Endodermal cell (in vitro differentiated cells): ENCODE measurements at regions not wholly inside any gene's neighbourhood (a gene's known extent, or its start where the extent isn't known, plus 50 kb on each side); places are given as distances from the start of the nearest gene placed in this dataset.

ENCODE experiments used
- DNase-seq: peaks from one replicate; pipeline ENCODE4 v3.0.0-alpha.2; 2017
- H3K27ac ChIP-seq: 2 replicates; pipeline ENCODE4 v1.5.1; 2013; ENCODE audit warnings: mild to moderate bottlenecking, low read depth, low read length, moderate library complexity
- H3K27me3 ChIP-seq: 2 replicates; pipeline ENCODE4 v1.6.1; 2013; ENCODE audit warnings: mild to moderate bottlenecking, low read length, moderate library complexity; ENCODE audit not compliant: insufficient read depth, control insufficient read depth, poor library complexity, severe bottlenecking
- H3K36me3 ChIP-seq: 2 replicates; pipeline ENCODE4 v1.7.0; 2013; ENCODE audit warnings: mild to moderate bottlenecking, low read length, moderate library complexity; ENCODE audit not compliant: control insufficient read depth, insufficient read depth
- H3K4me1 ChIP-seq: one replicate; pipeline ENCODE4 v1.7.0; 2013; ENCODE audit warnings: low read length; ENCODE audit not compliant: control insufficient read depth, insufficient read depth
- H3K4me3 ChIP-seq: 2 replicates; pipeline ENCODE4 v1.5.1; 2013; ENCODE audit warnings: mild to moderate bottlenecking, low read length, moderate library complexity
- H3K9ac ChIP-seq: 2 replicates; pipeline ENCODE4 v1.6.1; 2013; ENCODE audit warnings: mild to moderate bottlenecking, low read length, moderate library complexity; ENCODE audit not compliant: poor library complexity, severe bottlenecking; ENCODE audit errors: extremely low read depth
- H3K9me3 ChIP-seq: 2 replicates; pipeline ENCODE4 v1.6.1; 2013; ENCODE audit warnings: mild to moderate bottlenecking, low read length, moderate library complexity; ENCODE audit not compliant: control insufficient read depth
- H3K27ac Mint-ChIP-seq: 2 replicates; pipeline ENCODE4 v1.8.0; 2020; ENCODE audit warnings: mixed read lengths
- H3K27me3 Mint-ChIP-seq: 2 replicates; pipeline ENCODE4 v1.8.0; 2021; ENCODE audit warnings: mild to moderate bottlenecking, mixed read lengths; ENCODE audit not compliant: insufficient read depth
- H3K36me3 Mint-ChIP-seq: 2 replicates; pipeline ENCODE4 v1.8.0; 2020; ENCODE audit warnings: low read depth, mixed read lengths
- H3K4me1 Mint-ChIP-seq: 2 replicates; pipeline ENCODE4 v1.8.0; 2020; ENCODE audit warnings: mixed read lengths
- H3K4me3 Mint-ChIP-seq: 2 replicates; pipeline ENCODE4 v1.8.0; 2020; ENCODE audit warnings: mild to moderate bottlenecking, moderate library complexity, mixed read lengths
- H3K9me3 Mint-ChIP-seq: 2 replicates; pipeline ENCODE4 v1.8.0; 2020; ENCODE audit warnings: mild to moderate bottlenecking, mixed read lengths
- CTCF ChIP-seq: fragments of 200-600 bp; sonication (generic); conservative IDR thresholded peaks from 2 replicates; pipeline ENCODE4 v1.5.0; 2021; ENCODE audit warnings: antibody characterized with exemption, mild to moderate bottlenecking
- WGBS, 2 experiments: methylation state at CpG; one replicate each; pipeline versions ENCODE4 v1.1.5 to v1.1.7; 2013; ENCODE audit warnings: missing lambda C conversion rate in 2 of 2, mixed read lengths in 1 of 2; ENCODE audit not compliant: insufficient coverage in 1 of 2, insufficient read length in 1 of 2; 5-methylcytosine and 5-hydroxymethylcytosine counted together

DNA sequence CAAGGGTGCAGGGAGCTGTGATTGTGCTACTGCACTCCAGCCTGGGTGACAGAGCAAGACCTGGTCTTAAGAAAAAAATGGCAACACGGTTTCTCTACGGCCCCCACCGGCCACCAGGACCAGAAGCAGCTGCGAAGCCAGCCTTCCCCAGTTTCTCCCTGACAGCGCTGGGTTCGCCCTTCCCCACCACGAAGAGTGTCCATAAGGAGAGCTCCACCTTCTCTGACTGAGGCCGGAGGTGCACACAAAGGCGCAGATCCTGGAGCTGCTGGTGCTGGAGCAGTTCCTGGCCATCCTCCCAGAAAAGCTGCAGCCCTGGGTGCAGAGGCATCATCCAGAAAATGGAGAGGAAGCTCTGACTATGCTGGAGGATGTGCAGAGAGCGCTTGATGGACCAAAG is 52.2 kb upstream of the ZNF599 start:
- peaks cover 2% of the 10 kb centered on the region for H3K9me3 Mint-ChIP-seq
- H3K9me3 ChIP-seq: no peaks in the 10 kb centered on the region
- DNase-seq: no peak
- WGBS, 2 experiments: 87 to 100% methylated on average over 7 to 10 of the region's 10 CpGs
- no peak overlapping the region for H3K9ac ChIP-seq
- H3K4me1 Mint-ChIP-seq: no peaks in the 10 kb centered on the region
- no peak overlapping the region for H3K4me3 ChIP-seq
- no peak overlapping the region for H3K4me3 Mint-ChIP-seq
- H3K27ac ChIP-seq: no peak overlapping the region
- H3K27me3 Mint-ChIP-seq: peaks cover 13% of the 10 kb centered on the region
- H3K27me3 ChIP-seq: no peaks in the 10 kb centered on the region
- no peaks in the 10 kb centered on the region for H3K36me3 ChIP-seq
- H3K36me3 Mint-ChIP-seq: no peaks in the 10 kb centered on the region
- no peak overlapping the region for H3K27ac Mint-ChIP-seq
- H3K4me1 ChIP-seq: no peaks in the 10 kb centered on the region
- TF ChIP-seq CTCF: no peak

- Mint-ChIP-seq H3K36me3 (no peaks in the 10 kb centered on the region), H3K4me3 (no peak overlapping the region), H3K27ac (no peak overlapping the region), H3K27me3 (peaks cover 18% of the 10 kb centered on the region), H3K4me1 (no peaks in the 10 kb centered on the region), H3K9me3 (peaks cover 2% of the 10 kb centered on the region)
- H3K9ac ChIP-seq: no peak overlapping the region
- no peaks in the 10 kb centered on the region for H3K27me3 ChIP-seq
- H3K27ac ChIP-seq: no peak overlapping the region
- H3K4me1 ChIP-seq: no peaks in the 10 kb centered on the region
- H3K4me3 ChIP-seq: no peak overlapping the region
- no peak for TF ChIP-seq CTCF
- H3K9me3 ChIP-seq: no peaks in the 10 kb centered on the region
- WGBS, 2 experiments: 86 to 90% methylated on average over 3 to 4 of the region's 4 CpGs
- H3K36me3 ChIP-seq: no peaks in the 10 kb centered on the region
- DNase-seq: no peak
Measured at GRCh38 chr19:34824686-34825085, 51.7 kb upstream of the ZNF599 start.
